HepG2 (cell line): ENCODE measurements at regions not wholly inside any gene's neighbourhood (a gene's known extent, or its start where the extent isn't known, plus 50 kb on each side); places are given as distances from the start of the nearest gene placed in this dataset.

Experiments used
- GABPB1 ChIP-seq: IDR thresholded peaks from 2 replicates; pipeline ENCODE4 v1.6.1; 2016; ENCODE audit warnings: mild to moderate bottlenecking, missing genetic modification reagents, moderate library complexity, missing compliant biosample characterization
- HDAC2 ChIP-seq: sonication (generic); formaldehyde crosslinking; IDR thresholded peaks from 2 replicates; pipeline ENCODE4 v1.4.0; 2020; ENCODE audit warnings: missing genetic modification reagents
- RFXAP ChIP-seq: sonication (generic); formaldehyde crosslinking; IDR thresholded peaks from 2 replicates; pipeline ENCODE4 v1.4.0; 2020; ENCODE audit warnings: missing genetic modification reagents, borderline replicate concordance
- RORA ChIP-seq: sonication (generic); formaldehyde crosslinking; IDR thresholded peaks from 2 replicates; pipeline ENCODE4 v1.5.0; 2020; ENCODE audit warnings: mild to moderate bottlenecking, missing genetic modification reagents, moderate library complexity
- SMAD1 ChIP-seq: sonication (generic); formaldehyde crosslinking; IDR thresholded peaks from 2 replicates; pipeline ENCODE4 v1.4.0; 2020; ENCODE audit warnings: missing genetic modification reagents, low read depth, mild to moderate bottlenecking, borderline replicate concordance
- SNAPC2 ChIP-seq: sonication (generic); formaldehyde crosslinking; IDR thresholded peaks from 2 replicates; pipeline ENCODE4 v1.8.1; 2022; ENCODE audit warnings: mild to moderate bottlenecking, missing genetic modification reagents
- SP140L ChIP-seq: sonication (generic); formaldehyde crosslinking; IDR thresholded peaks from 2 replicates; pipeline ENCODE4 v1.4.0; 2020; ENCODE audit warnings: missing genetic modification reagents, borderline replicate concordance
- THAP11 ChIP-seq: IDR thresholded peaks from 2 replicates; pipeline ENCODE4 v1.6.1; 2016; ENCODE audit warnings: missing biosample characterization, missing genetic modification reagents
- ZBTB20 ChIP-seq: sonication (generic); formaldehyde crosslinking; IDR thresholded peaks from 2 replicates; pipeline ENCODE4 v1.8.1; 2023; ENCODE audit warnings: missing genetic modification reagents, low read depth, mild to moderate bottlenecking, borderline replicate concordance
- ZBTB37 ChIP-seq: sonication (generic); formaldehyde crosslinking; IDR thresholded peaks from 2 replicates; pipeline ENCODE4 v1.4.0; 2020; ENCODE audit warnings: mild to moderate bottlenecking, missing genetic modification reagents
- ZBTB40 ChIP-seq, 2 experiments: fragments of 450-650 bp in 1 of 2; sonication (generic) in 1 of 2; formaldehyde crosslinking in 1 of 2; IDR thresholded peaks; 2 replicates each; pipeline versions ENCODE4 v1.6.1 to v1.8.0; 2016 to 2022; ENCODE audit warnings: antibody characterized with exemption in 1 of 2, mild to moderate bottlenecking in 1 of 2, missing genetic modification reagents in 1 of 2
- ZFYVE20 ChIP-seq: sonication (generic); formaldehyde crosslinking; IDR thresholded peaks from 2 replicates; pipeline ENCODE4 v1.8.0; 2023; ENCODE audit warnings: low read depth, mild to moderate bottlenecking, moderate library complexity, missing genetic modification reagents, borderline replicate concordance
- ZNF280D ChIP-seq: sonication (generic); formaldehyde crosslinking; IDR thresholded peaks from 2 replicates; pipeline ENCODE4 v1.5.1; 2020; ENCODE audit warnings: mild to moderate bottlenecking, missing genetic modification reagents
- ZNF292 ChIP-seq: sonication (generic); formaldehyde crosslinking; IDR thresholded peaks from 2 replicates; pipeline ENCODE4 v1.8.1; 2022; ENCODE audit warnings: mild to moderate bottlenecking, low read depth, missing genetic modification reagents, borderline replicate concordance
- ZNF484 ChIP-seq: sonication (generic); formaldehyde crosslinking; IDR thresholded peaks from 2 replicates; pipeline ENCODE4 v1.5.1; 2020; ENCODE audit warnings: mild to moderate bottlenecking, low read depth, missing genetic modification reagents, borderline replicate concordance
- ZNF772 ChIP-seq: sonication (generic); formaldehyde crosslinking; IDR thresholded peaks from 2 replicates; pipeline ENCODE4 v1.5.0; 2020; ENCODE audit warnings: mild to moderate bottlenecking, missing genetic modification reagents
- ZNF788 ChIP-seq: sonication (generic); formaldehyde crosslinking; IDR thresholded peaks from 2 replicates; pipeline ENCODE4 v1.5.0; 2020; ENCODE audit warnings: mild to moderate bottlenecking, missing genetic modification reagents, borderline replicate concordance

DNA sequence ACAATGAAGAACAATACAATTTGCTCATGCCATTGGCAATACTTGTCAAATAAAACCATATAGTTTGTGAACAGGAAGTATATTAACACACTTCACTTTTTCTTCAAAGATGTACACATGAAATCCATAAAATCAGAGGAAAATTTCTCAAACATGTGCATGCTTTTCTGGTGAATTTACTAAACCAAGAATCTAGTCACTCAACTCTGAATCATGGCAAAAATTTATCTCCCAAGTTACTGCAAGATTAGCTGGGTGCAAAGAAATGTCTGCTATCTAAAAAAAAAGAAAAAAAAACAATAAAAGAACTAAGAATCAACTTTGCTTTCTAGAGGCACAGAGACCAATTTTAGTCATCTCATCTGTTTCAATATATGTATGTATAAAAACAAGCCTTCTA lies 419.2 kb downstream of the NR4A2 start (continued):
- TF ChIP-seq ZBTB40 (IDR thresholded peaks at IDR 0.05), result no peak
- TF ChIP-seq ZBTB40 (CRISPR knock-in tag; IDR thresholded peaks at IDR 0.05), result no peak
- TF ChIP-seq RORA (CRISPR knock-in tag), result no peak
- TF ChIP-seq ZBTB20, result no peak
- TF ChIP-seq SMAD1 (CRISPR knock-in tag), result no peak
- TF ChIP-seq RFXAP (CRISPR knock-in tag), result no peak
- TF ChIP-seq ZNF280D (CRISPR knock-in tag), result no peak
- no peak for TF ChIP-seq ZNF484 (CRISPR knock-in tag)
- TF ChIP-seq THAP11 (CRISPR knock-in tag), result no peak
- no peak for TF ChIP-seq ZNF292 (CRISPR knock-in tag)
- no peak for TF ChIP-seq SP140L
- TF ChIP-seq ZNF788 (CRISPR knock-in tag), result no peak
- no peak for TF ChIP-seq HDAC2 (CRISPR knock-in tag)
- TF ChIP-seq ZBTB37 (CRISPR knock-in tag), result no peak
- no peak for TF ChIP-seq ZFYVE20 (CRISPR knock-in tag)
- TF ChIP-seq ZNF772 (CRISPR knock-in tag), result no peak
- no peak for TF ChIP-seq GABPB1 (CRISPR knock-in tag)
- TF ChIP-seq SNAPC2 (CRISPR knock-in tag), result no peak
